Astrocyte (in vitro differentiated cells and primary cell): ENCODE measurements at regions not wholly inside any gene's neighbourhood (a gene's known extent, or its start where the extent isn't known, plus 50 kb on each side); places are given as distances from the start of the nearest gene placed in this dataset.
"Not testable (repeated sequence)": the region's sequence is repeated elsewhere in the genome, so short reads cannot be mapped to it uniquely, and the experiment has no call there.

Experiments used
- EZH2 ChIP-seq: IDR thresholded peaks from 2 replicates; pipeline ENCODE4 v1.6.1; 2012; ENCODE audit warnings: mild to moderate bottlenecking, low read length, inconsistent platforms; ENCODE audit not compliant: insufficient read depth
- TF ChIP-seq, protein P1 (sequence below): IDR thresholded peaks from 2 replicates; pipeline ENCODE4 v1.5.1; 2011; ENCODE audit warnings: low read depth, mild to moderate bottlenecking, inconsistent platforms, low read length, moderate library complexity; ENCODE audit not compliant: insufficient read depth

- TF ChIP-seq, protein P1, sequence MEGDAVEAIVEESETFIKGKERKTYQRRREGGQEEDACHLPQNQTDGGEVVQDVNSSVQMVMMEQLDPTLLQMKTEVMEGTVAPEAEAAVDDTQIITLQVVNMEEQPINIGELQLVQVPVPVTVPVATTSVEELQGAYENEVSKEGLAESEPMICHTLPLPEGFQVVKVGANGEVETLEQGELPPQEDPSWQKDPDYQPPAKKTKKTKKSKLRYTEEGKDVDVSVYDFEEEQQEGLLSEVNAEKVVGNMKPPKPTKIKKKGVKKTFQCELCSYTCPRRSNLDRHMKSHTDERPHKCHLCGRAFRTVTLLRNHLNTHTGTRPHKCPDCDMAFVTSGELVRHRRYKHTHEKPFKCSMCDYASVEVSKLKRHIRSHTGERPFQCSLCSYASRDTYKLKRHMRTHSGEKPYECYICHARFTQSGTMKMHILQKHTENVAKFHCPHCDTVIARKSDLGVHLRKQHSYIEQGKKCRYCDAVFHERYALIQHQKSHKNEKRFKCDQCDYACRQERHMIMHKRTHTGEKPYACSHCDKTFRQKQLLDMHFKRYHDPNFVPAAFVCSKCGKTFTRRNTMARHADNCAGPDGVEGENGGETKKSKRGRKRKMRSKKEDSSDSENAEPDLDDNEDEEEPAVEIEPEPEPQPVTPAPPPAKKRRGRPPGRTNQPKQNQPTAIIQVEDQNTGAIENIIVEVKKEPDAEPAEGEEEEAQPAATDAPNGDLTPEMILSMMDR: not testable (repeated sequence)
- TF ChIP-seq EZH2: not testable (repeated sequence)
Measured at GRCh38 chrX:144188489-144188888, 304.6 kb downstream of the UBE2NL start.
